Kidney (tissue), 13 donors: ENCODE measurements at regions not wholly inside any gene's neighbourhood (a gene's known extent, or its start where the extent isn't known, plus 50 kb on each side); places are given as distances from the start of the nearest gene placed in this dataset.
A peak's percentile ranks its signal among the peaks of the same experiment; 100 is the strongest.

ENCODE experiments used
- DNase-seq, 5 donors: peaks; one replicate each; pipeline ENCODE4 v3.0.0-alpha.2; 2013 to 2020
- FAIRE-seq: peaks from 2 replicates; lab custom pipeline; 2012; peaks lifted over from hg19 to GRCh38; lab: Jason Lieb, UNC
- H3K27ac ChIP-seq, 2 donors: one replicate each; pipeline ENCODE4 v1.7.0; 2013; ENCODE audit warnings: low read depth in 2 of 2, low read length in 2 of 2, inconsistent platforms in 1 of 2
- H3K27me3 ChIP-seq: one replicate; pipeline ENCODE4 v1.7.1; 2013; ENCODE audit warnings: low read length, inconsistent platforms; ENCODE audit not compliant: control insufficient read depth, insufficient read depth
- H3K36me3 ChIP-seq, 3 donors: one replicate each; pipeline versions ENCODE4 v1.7.0 to v1.7.1; 2013; ENCODE audit warnings: low read length in 3 of 3, control low read depth in 1 of 3, inconsistent platforms in 1 of 3; ENCODE audit not compliant: insufficient read depth in 3 of 3, control insufficient read depth in 2 of 3
- H3K4me1 ChIP-seq, 3 donors: one replicate each; pipeline versions ENCODE4 v1.7.0 to v1.7.1; 2013; ENCODE audit warnings: low read length in 3 of 3, inconsistent platforms in 1 of 3, low read depth in 1 of 3; ENCODE audit not compliant: control insufficient read depth in 2 of 3, insufficient read depth in 2 of 3
- H3K4me3 ChIP-seq, 3 donors: one replicate each; pipeline versions ENCODE4 v1.7.0 to v1.8.1; 2013; ENCODE audit warnings: low read length in 3 of 3, control low read depth in 1 of 3, inconsistent platforms in 1 of 3
- H3K9ac ChIP-seq, 3 donors: one replicate each; pipeline versions ENCODE4 v1.7.0 to v1.7.1; 2013; ENCODE audit warnings: low read length in 3 of 3, control low read depth in 1 of 3, inconsistent platforms in 1 of 3
- H3K9me3 ChIP-seq, 3 donors: one replicate each; pipeline versions ENCODE4 v1.7.0 to v1.7.1; 2013; ENCODE audit warnings: low read length in 3 of 3, control low read depth in 1 of 3, inconsistent platforms in 1 of 3; ENCODE audit not compliant: control insufficient read depth in 2 of 3, insufficient read depth in 1 of 3
- intact Hi-C: fragments of 100-400 bp; cut with DNase I; formaldehyde crosslinking; loops from one replicate; pipeline ENCODE4 v1.11.1; 2022
- TF ChIP-seq, protein P1 (sequence below): IDR thresholded peaks from 3 replicates; pipeline ENCODE4 v1.5.1; 2012; ENCODE audit warnings: mild to moderate bottlenecking, moderate library complexity, borderline replicate concordance; ENCODE audit not compliant: insufficient read depth; ENCODE audit errors: extremely low read depth
- donor health status: control.
- donor health status: control.
- donor health status: control.
- donor health status: control.
- donor health status: control.
- donor health status: DM: yes; HTN: yes; CAD: no.
- donor health status: Normal renal cell carcinoma (clear cell type).

- H3K4me3 ChIP-seq: no peak overlapping the region
- intact Hi-C loops: no loop called here
- DNase-seq: peak in 1 of 5 donors; percentile 11
- no peaks in the 10 kb centered on the region for H3K27me3 ChIP-seq
- H3K9ac ChIP-seq: no peak overlapping the region
- H3K9me3 ChIP-seq: no peaks in the 10 kb centered on the region
- no peak for FAIRE-seq
- TF ChIP-seq, protein P1, sequence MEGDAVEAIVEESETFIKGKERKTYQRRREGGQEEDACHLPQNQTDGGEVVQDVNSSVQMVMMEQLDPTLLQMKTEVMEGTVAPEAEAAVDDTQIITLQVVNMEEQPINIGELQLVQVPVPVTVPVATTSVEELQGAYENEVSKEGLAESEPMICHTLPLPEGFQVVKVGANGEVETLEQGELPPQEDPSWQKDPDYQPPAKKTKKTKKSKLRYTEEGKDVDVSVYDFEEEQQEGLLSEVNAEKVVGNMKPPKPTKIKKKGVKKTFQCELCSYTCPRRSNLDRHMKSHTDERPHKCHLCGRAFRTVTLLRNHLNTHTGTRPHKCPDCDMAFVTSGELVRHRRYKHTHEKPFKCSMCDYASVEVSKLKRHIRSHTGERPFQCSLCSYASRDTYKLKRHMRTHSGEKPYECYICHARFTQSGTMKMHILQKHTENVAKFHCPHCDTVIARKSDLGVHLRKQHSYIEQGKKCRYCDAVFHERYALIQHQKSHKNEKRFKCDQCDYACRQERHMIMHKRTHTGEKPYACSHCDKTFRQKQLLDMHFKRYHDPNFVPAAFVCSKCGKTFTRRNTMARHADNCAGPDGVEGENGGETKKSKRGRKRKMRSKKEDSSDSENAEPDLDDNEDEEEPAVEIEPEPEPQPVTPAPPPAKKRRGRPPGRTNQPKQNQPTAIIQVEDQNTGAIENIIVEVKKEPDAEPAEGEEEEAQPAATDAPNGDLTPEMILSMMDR: no peak
- no peaks in the 10 kb centered on the region for H3K36me3 ChIP-seq
- H3K4me1 ChIP-seq: no peaks in the 10 kb centered on the region
- no peak overlapping the region for H3K27ac ChIP-seq
Measured at GRCh38 chr4:101667348-101667747, 123.2 kb upstream of the BANK1 start.

DNA sequence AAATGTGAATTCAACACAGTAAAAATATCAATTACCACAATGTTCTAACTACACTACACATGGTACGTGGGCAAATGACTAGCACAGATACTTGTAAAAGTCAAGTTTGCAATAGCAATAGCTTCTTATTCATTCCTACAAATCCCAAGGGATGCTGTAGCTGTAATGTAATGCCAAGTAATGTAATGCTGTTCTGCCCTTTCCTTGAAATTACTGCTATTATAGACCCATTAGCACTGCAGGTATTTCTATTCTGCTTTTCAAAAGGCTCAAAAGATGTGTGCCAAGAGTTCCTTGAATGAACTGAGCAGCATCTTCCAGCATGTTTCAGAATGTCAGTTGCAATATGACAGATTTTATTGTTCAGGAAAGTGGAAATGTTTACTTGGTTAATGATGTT is 129.9 kb upstream of the BANK1 start:
- Histone ChIP-seq H3K4me1 (no peaks in the 10 kb centered on the region), H3K27ac (no peak overlapping the region), H3K9me3 (no peaks in the 10 kb centered on the region), H3K4me3 (no peak overlapping the region), H3K9ac (no peak overlapping the region), H3K36me3 (no peaks in the 10 kb centered on the region), H3K27me3 (no peaks in the 10 kb centered on the region)
- TF ChIP-seq, protein P1: no peak
- intact Hi-C loops: no loop called here
- FAIRE-seq (no peak), DNase-seq (no peak)

DNA sequence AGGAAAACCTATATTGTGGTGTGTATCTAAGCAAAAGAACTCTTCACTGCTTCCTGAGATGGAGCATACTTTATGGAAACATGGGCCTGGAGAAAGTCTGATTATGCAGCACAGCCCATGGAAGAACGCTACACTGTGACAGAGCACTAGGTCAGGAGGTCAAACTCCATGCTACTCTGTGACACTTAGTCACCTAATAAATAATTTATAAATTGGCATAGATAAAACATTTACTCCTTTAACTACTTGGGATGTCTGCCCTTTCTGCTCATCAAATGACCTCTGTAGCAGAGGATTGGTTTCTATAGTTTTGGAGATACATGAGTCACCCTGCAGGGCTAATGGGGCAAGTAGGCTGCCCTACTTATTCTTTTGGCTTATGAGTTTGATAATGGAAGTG is 134.7 kb upstream of the BANK1 start:
- FAIRE-seq (no peak), DNase-seq (no peak)
- Histone ChIP-seq H3K9ac (no peak overlapping the region), H3K27me3 (no peaks in the 10 kb centered on the region), H3K27ac (no peak overlapping the region), H3K4me3 (no peak overlapping the region), H3K9me3 (no peaks in the 10 kb centered on the region), H3K36me3 (no peaks in the 10 kb centered on the region), H3K4me1 (no peaks in the 10 kb centered on the region)
- intact Hi-C loops: no loop called here
- TF ChIP-seq, protein P1: no peak

DNA sequence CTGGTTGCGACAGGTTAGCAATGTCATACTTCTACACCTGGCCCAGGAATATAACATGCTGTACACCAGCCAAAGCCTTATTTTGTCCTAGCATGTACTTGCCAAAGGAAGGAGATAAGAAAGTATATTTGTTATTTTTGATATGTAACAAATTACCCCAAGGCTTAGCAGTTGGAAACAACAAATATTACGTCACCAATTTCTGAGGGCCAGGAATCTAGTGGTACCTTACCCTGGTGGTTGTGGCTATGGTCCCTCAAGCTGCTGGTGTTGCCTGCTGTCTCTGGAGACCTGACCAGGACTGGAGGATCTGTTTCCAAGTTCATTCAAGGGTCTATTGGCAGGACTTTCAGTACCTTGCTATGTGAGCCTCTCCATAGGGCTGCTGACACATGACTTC is 135.5 kb upstream of the BANK1 start:
- no peaks in the 10 kb centered on the region for H3K4me1 ChIP-seq
- FAIRE-seq (no peak), DNase-seq (no peak)
- intact Hi-C loops: no loop called here
- no peak overlapping the region for H3K9ac ChIP-seq
- no peaks in the 10 kb centered on the region for H3K27me3 ChIP-seq
- TF ChIP-seq, protein P1: no peak
- H3K4me3 ChIP-seq: no peak overlapping the region
- H3K36me3 ChIP-seq: no peaks in the 10 kb centered on the region
- H3K9me3 ChIP-seq: no peaks in the 10 kb centered on the region
- H3K27ac ChIP-seq: no peak overlapping the region
